KMS-11 (cell line): ENCODE measurements at regions not wholly inside any gene's neighbourhood (a gene's known extent, or its start where the extent isn't known, plus 50 kb on each side); places are given as distances from the start of the nearest gene placed in this dataset.

Source experiments
- H2AFZ ChIP-seq: fragments of 200-600 bp; sonication (generic); 2 replicates; pipeline ENCODE4 v1.6.1; 2016; ENCODE audit warnings: antibody characterized with exemption, mixed run types, low read depth
- H3K27ac ChIP-seq: fragments of 200-600 bp; sonication (generic); 2 replicates; pipeline ENCODE4 v1.6.1; 2016; ENCODE audit warnings: mild to moderate bottlenecking, mixed run types
- H3K27me3 ChIP-seq: fragments of 200-600 bp; sonication (generic); 2 replicates; pipeline ENCODE4 v1.6.1; 2017; ENCODE audit warnings: mild to moderate bottlenecking, low read depth, mixed run types, moderate library complexity; ENCODE audit not compliant: insufficient read depth
- H3K36me3 ChIP-seq: fragments of 200-600 bp; sonication (generic); 2 replicates; pipeline ENCODE4 v1.6.1; 2017; ENCODE audit warnings: mild to moderate bottlenecking, mixed run types; ENCODE audit not compliant: insufficient read depth
- H3K4me1 ChIP-seq: fragments of 200-600 bp; sonication (generic); 2 replicates; pipeline ENCODE4 v1.6.1; 2016; ENCODE audit warnings: mild to moderate bottlenecking, low read depth, mixed run types; ENCODE audit not compliant: poor library complexity, severe bottlenecking
- H3K4me2 ChIP-seq: fragments of 200-600 bp; sonication (generic); 2 replicates; pipeline ENCODE4 v1.7.0; 2016; ENCODE audit warnings: mild to moderate bottlenecking, mixed run types
- H3K4me3 ChIP-seq: fragments of 200-600 bp; sonication (generic); IDR thresholded peaks from 2 replicates; pipeline ENCODE4 v1.6.1; 2017; ENCODE audit warnings: low read depth, low read length, mixed read lengths; ENCODE audit not compliant: insufficient read depth
- H3K79me2 ChIP-seq: fragments of 200-600 bp; sonication (generic); 2 replicates; pipeline ENCODE4 v1.6.1; 2016; ENCODE audit warnings: low read depth, mixed run types; ENCODE audit not compliant: insufficient read depth
- H3K9ac ChIP-seq: fragments of 200-600 bp; sonication (generic); 2 replicates; pipeline ENCODE4 v1.6.1; 2016; ENCODE audit warnings: mild to moderate bottlenecking, mixed run types
- H4K20me1 ChIP-seq: fragments of 200-600 bp; sonication (generic); 2 replicates; pipeline ENCODE4 v1.6.1; 2016; ENCODE audit warnings: mild to moderate bottlenecking, mixed run types; ENCODE audit not compliant: insufficient read depth
- CTCF ChIP-seq: fragments of 200-600 bp; sonication (generic); conservative IDR thresholded peaks from 2 replicates; pipeline ENCODE4 v1.6.1; 2017; ENCODE audit warnings: low read depth, mild to moderate bottlenecking, antibody characterized with exemption, low read length, moderate library complexity, mixed read lengths

GRCh38 chr12:116674643-116675183 is 63.2 kb downstream of the SPRING1 start:
- Histone ChIP-seq H3K79me2 (no peaks in the 10 kb centered on the region), H3K36me3 (no peaks in the 10 kb centered on the region), H3K4me1 (no peaks in the 10 kb centered on the region), H3K27ac (no peak overlapping the region), H4K20me1 (no peaks in the 10 kb centered on the region), H3K9ac (no peak overlapping the region), H2AFZ (no peak overlapping the region), H3K27me3 (no peaks in the 10 kb centered on the region), H3K4me2 (no peak overlapping the region), H3K4me3 (no peak overlapping the region)
- no peak for TF ChIP-seq CTCF

DNA sequence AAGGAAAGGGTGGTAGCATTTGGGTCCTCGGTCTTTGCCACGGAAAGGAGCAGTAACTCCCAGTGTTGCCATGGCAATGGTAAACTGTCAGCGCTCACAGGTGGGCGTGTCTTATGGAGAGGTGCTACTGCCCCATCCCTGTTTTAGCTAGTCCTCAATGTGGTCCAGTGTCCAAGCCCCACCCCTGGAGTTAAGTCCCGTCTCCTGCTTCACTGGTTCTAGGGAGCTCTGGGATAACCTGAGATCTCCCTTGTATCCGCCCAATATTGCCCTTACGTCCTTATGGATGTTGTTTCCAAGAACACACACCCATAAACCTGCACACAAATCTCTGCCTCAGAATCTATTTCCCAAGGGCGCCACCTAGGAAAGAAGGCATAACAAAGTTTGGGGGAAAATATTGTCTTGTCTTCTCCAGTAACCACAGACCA is 64.2 kb downstream of the SPRING1 start:
- no peaks in the 10 kb centered on the region for H4K20me1 ChIP-seq
- H3K9ac ChIP-seq = no peak overlapping the region
- no peak for TF ChIP-seq CTCF
- no peak overlapping the region for H3K4me3 ChIP-seq
- H3K27ac ChIP-seq = no peak overlapping the region
- no peak overlapping the region for H3K4me2 ChIP-seq
- no peaks in the 10 kb centered on the region for H3K4me1 ChIP-seq
- H3K36me3 ChIP-seq = no peaks in the 10 kb centered on the region
- no peaks in the 10 kb centered on the region for H3K79me2 ChIP-seq
- no peak overlapping the region for H2AFZ ChIP-seq
- H3K27me3 ChIP-seq = no peaks in the 10 kb centered on the region

GRCh38 chr12:116672842-116673516 is 64.9 kb downstream of the SPRING1 start:
- Histone ChIP-seq H3K4me1 (no peaks in the 10 kb centered on the region), H3K4me2 (no peak overlapping the region), H2AFZ (no peak overlapping the region), H3K4me3 (no peak overlapping the region), H3K27ac (no peak overlapping the region), H3K79me2 (no peaks in the 10 kb centered on the region), H3K27me3 (no peaks in the 10 kb centered on the region), H4K20me1 (no peaks in the 10 kb centered on the region), H3K36me3 (no peaks in the 10 kb centered on the region), H3K9ac (no peak overlapping the region)
- TF ChIP-seq CTCF = no peak

- H3K4me2 ChIP-seq = no peak overlapping the region
Observed at GRCh38 chr12:116672010-116672409, 65.9 kb downstream of the SPRING1 start.

More at GRCh38 chr12:116672010-116672409, 65.9 kb downstream of the SPRING1 start:
- Histone ChIP-seq H3K27ac (no peak overlapping the region), H3K4me1 (no peaks in the 10 kb centered on the region), H2AFZ (no peak overlapping the region), H3K9ac (no peak overlapping the region), H3K36me3 (no peaks in the 10 kb centered on the region), H4K20me1 (no peaks in the 10 kb centered on the region), H3K4me3 (no peak overlapping the region), H3K27me3 (no peaks in the 10 kb centered on the region), H3K79me2 (no peaks in the 10 kb centered on the region)
- TF ChIP-seq CTCF = no peak
